ENCODE measurements at regions not wholly inside any gene's neighbourhood (a gene's known extent, or its start where the extent isn't known, plus 50 kb on each side); places are given as distances from the start of the nearest gene placed in this dataset.
"Not testable (repeated sequence)": the region's sequence is repeated elsewhere in the genome, so short reads cannot be mapped to it uniquely, and the experiment has no call there.

DNA sequence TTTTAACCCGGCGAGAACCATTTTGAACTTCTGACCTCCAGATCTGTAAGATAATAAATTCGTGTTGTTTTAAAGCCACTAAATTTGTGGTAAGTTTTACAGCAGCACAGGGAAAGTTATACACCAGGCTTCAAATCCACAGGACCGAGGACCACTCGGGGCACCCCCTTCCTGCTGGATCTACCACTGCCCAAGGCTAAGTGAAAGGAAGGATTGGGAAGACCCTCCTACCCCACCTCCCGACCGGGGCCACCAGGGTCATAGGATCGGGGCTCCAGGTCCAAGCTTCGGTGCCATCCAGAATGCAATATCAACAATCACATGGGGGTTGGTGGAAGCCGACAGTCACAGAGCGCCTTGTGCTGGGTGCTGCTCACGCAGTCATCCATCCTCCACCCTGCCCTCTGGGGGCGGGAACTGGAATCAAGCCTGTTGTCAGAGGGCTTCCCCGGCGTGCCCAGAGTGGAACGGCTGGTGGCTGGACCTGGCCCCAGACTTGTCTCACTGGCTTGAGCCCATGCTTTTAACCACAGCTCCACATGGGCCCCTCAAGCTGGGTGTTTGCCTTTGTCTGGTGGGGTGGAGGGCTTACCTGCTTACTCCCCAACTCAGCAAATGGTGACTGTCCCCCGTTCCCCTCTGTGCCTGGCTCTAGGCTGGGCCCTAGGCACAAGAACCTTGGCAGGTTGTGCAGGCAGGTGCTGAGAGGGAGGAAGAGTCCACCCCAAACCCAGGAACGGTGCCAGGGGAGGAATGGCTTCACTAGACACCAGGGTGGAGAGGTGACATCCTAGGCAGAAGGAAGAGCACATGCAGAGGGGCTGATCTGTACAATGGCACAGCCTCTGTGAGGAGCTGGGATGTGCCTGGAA is 180.3 kb upstream of the RTL1 start:
- DNase-seq = no peak

DNA sequence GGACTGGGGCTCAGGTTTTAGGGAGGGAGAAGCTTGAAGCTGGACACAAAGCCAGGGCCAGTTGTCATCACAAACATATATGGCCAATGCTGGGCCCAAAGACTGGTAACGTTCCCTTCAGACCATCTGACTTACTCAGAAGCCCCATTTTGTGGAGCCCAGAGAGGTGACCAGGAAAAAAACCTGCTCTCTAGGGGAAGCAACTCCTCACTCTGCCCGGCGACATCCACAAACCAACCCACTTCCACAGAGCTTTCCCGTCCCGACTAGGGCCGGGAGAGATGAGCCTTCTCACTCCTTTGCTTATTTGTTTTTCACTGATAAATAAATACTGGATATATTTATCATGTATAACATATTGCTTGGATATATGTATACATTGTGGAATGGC is 180.9 kb upstream of the RTL1 start:
- DNase-seq = no peak

DNA sequence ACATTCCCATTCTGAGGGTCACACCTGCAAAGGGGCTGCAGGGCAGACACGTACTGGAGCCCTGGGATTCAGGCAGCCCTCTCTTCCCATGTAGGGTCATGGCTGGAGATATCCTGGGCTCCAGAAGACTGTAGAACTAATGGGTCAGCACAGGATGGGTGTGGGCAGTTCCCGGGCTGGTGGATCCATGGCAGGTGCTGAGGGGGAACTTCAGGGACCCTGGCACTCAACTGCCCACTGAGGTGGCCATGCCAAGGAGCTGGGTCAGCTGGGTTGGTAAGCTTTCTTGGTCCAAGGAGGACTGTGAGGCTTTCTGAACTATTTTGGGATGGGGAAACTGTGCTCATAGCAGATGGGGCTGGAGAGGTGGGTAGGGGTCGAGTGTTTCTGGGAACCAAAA is 183.4 kb upstream of the RTL1 start:
- DNase-seq = no peak

DNA sequence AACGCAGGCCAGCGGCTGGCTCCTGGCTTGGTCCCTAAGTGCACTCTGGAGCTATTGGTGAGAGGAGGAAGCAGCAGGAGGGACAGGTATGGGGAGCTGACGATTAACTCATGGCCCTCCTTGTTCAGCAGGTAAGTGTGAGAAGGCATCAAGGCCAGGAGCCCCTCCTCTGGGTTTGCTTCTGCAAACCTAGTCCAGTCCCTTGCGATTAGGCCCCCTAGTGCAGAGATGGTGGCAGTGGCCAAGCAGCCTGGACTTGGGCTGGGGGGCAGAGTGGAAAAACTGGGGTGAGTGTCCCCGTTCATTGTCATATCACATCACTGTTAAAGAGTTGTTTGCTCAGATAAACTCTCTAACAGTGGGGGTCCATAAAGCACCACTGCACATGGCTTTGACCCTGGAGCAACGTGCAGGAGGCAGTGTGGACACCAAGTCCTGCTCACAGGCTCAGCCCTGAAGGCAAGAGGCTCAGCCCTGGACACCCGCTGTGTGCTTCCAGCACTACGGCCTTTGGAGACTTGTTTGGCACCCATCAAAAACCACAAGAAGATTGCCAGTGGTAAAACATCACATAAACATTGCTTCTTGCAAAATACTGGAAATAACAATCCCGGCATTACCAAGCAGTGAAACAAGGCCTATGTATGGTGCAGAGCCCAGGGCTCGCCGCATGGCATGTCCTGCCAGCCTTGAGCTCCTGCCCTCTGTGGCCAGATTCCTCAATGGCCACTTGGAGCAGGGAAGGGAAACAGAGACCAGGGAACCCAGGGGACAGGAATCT is 184.3 kb upstream of the RTL1 start:
- DNase-seq = no peak

DNA sequence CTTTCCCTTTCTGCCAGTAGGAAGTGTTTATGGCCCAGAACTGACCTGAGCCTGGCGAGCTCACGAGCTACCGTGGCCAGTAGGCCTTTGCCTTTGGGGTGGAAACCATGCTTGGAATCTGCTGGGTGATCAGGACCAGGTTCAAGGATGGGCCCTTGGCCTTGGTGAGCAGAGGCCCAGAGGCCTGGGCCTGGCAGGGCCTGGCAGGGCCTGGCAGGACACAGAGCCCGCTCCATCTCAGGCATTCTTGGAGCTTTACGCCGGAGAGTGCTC is 184.8 kb upstream of the RTL1 start:
- DNase-seq = no peak

DNA sequence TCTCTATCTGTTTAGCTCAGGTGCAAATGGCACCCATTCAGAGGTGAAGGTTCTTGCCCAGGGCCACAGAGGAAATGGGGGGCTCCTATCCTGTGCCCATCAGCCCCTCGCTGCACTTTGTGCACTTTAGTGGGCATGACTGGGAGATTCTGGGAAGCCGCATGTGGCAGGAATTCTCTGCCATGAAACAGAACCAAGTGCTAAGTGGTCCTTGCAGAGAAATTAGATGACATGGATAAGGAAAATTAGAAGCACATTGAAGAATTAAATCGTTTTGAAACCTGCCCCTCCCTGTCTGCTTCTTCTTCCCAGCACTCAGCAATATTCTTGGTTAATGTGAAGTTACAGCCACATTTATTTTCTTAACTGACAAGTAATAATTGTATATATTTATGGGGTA is 185.2 kb upstream of the RTL1 start:
- no peak for DNase-seq

DNA sequence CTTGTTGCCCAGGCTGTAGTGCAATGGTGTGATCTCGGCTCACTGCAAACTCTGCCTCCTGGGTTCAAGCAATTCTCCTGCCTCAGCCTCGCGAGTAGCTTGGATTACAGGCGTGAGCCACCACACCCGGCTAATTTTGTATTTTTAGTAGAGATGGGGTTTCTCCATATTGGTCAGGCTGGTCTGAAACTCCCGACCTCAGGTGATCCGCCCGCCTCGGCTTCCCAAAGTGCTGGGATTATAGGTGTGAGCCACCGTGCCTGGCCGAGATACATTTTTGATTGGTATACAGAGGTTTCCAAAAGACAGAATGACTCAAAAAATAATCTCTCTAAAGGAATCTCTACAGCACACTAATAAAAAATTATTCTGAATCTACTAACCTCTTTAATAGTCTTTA is 187.0 kb upstream of the RTL1 start:
- DNase-seq = not testable (repeated sequence)

DNA sequence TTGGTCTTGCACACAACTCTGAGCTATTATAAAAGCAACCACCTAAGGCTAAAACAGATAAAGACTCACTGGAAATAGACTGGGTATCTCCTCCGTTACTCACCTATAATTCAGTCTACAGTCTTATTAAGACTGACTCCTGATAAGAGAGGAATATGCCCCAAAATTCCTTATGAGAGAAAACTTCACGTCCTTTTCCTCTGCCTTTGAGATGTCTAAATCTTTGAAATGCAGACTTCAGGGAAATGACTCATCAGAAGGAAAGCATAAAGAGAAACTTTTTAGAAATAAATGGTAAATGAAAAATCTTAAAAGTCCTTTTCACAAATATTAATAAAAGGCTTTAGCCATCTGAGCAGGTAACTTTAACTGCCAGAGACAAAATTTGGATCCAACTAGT is 187.5 kb upstream of the RTL1 start:
- DNase-seq = no peak

DNA sequence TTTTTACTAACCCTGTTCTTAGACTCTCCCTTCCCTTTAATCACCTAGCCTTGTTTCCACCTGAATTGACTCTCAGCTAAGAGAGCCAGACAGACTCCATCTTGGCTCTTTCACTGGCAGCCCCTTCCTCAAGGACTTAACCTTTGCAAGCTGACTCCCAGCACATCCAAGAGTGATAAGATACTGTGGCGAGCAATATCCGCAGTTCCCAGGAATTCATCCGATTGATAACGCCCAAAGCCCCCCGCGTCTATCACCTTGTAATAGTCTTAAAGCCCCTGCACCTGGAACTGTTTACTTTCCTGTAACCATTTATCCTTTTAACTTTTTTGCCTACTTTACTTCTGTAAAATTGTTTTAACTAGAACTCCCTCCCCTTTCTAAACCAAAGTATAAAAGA is 191.4 kb upstream of the RTL1 start:
- not testable (repeated sequence) for DNase-seq

DNA sequence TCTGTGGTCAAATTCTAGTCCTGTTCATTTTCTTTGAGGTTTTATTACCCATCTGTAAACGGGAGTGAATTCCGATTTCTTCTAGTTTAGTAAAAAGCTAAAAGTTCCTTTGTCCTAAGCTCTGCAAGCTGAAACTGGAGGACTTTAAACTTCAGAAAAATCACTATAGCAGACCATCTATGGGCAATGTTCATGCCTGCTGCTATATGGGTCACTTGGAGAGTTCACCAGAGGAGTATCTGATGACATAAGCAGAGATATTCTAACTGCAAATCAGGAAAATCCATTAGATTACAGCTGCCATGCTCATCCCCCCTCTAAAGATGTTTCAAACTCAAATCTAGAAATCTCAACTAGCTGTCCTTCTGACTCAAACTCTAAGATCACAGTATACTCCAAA is 193.0 kb upstream of the RTL1 start:
- no peak for DNase-seq

DNA sequence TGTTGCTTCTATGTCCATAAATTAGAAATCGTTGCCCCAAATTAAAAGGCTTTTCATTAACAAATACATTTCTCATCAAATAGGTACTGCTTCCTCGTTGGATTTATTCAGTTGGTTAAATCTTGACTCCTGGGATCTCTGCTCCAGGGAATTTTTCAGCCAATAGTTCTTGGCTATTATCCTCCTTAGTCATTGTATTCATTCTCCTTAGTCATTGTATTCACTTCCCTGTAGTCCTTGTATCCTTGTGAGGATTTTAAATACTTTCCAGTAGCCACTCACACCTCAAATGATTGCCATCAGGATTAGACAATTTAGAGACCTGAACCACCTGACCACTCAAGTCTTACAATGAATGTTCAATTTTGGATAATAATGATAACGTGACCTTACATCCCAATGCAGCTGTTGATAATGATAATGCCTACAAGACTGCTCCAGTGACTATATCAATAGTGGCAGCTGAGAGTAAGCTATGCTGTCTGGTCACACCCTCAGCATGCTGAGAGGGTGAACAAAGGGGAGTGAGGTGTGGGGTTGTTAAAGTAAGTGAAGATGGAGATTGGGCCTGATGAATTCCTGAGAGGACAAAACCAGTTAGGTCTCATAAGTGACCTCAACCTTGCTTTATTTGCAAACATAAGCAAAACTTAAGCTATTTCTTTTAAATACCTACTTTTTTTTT is 193.7 kb upstream of the RTL1 start:
- DNase-seq = no peak

DNA sequence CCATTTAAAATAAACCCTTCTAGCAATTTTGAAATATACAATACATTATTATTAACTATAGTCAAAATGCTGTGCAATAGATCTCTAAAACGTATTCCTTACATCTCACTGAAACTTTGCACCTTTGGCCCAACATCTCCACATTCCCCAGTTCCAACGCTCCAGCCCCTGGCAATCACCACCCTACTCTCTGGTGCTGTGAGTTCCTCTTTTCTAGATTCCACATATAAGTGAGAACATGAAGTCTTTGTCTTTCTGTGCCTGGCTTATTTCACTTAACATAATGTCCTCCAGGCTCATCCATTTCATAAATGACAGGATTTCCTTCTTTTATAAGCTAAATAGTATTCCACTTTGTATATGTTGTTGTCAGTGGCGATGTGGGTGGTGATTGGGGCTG is 194.7 kb upstream of the RTL1 start:
- DNase-seq = no peak

DNA sequence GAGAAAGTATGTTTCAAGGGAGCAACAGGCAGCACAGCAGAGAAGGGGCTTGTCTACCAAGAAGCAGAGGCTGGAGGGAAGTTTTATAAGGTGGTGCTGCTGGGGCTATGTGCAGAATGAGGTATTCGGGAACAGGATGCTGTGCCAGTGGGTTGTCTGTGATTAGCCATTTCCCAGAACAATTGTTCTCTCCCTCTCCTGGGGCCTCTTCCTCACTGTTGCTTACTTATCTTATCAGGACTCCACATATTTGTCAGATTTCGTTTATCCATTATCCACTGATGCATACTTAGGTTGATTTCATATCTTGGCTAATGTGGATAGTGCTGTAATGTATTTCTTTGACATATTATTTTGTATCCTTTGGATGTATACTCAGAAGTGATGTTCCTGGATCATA is 195.1 kb upstream of the RTL1 start:
- no peak for DNase-seq

DNA sequence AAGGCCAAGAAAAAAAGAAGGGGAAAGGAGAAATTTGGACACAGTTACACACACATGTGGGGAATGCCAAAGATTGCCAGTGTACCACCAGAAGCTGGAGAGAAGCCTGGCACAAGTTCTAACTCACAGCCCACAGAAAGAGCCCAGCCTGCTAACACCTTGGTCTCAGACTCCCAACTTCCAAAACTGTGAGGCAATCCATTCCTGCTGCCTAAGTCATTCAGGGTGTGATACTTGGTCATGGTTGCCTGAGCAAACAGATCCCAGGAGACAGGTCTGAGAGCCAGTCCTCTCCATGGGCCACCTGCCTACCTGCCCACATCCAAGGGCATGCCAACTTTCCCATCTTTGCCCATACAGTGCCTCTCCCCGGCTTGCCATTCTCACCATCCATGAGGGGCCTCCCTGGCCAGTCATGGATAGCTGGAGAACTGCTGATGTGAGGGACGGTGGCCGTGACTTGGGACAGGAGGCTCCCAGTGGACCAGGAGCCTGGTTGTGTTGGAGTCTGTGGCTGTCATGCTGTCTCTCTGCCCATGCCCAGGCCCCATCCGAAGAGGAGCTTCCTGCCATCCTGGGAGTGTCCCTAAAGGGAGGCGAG is 198.0 kb upstream of the RTL1 start:
- no peak for DNase-seq

DNA sequence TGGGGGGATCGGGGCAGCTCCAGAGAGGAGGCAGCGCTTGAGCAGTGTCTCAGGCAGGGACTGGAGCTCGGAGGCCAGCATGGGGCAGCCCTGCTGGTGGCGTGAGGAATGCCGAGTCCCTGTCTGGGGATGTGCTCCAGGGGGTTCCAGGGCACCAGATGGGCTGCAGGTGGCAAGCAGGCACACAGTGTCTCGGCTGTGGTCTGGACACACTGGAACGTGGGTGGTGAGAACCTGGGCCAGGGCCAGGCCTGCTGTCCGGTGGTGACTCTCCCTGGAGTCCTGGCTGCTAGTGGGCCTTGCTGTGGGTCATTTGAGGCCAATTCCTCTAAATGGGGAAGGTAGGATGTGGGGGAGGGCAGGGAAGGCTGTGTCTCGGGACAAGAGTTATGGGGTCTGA is 199.4 kb upstream of the RTL1 start:
- no peak for DNase-seq

DNA sequence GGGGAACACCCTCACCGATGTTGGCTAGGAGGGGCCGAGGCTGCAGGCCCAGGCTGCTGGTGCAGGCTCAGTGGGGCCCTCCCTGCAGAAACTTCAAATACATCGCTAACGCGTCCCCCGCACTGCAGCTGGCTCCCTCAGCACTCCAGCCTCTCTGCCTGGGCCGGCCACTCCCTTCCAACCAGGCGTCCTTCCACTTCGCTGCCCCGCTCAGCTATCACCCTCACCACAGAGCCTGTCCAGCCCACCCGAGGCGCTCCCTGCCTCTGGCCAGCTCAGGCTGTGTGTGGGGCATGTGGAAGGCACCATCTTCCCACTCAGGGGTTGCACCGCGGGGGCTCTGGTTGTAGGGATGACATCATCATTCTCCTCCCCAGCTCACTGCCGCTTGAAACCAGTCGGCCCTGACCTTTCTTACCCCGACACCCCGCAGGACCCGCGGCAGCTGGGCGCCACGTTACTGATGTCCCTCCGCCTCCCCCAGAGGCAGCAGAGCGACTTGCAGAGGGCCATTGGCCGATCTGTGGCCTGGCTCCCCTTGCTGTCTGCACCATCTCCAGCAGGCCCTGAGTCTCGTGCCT is 199.9 kb upstream of the RTL1 start:
- no peak for DNase-seq

DNA sequence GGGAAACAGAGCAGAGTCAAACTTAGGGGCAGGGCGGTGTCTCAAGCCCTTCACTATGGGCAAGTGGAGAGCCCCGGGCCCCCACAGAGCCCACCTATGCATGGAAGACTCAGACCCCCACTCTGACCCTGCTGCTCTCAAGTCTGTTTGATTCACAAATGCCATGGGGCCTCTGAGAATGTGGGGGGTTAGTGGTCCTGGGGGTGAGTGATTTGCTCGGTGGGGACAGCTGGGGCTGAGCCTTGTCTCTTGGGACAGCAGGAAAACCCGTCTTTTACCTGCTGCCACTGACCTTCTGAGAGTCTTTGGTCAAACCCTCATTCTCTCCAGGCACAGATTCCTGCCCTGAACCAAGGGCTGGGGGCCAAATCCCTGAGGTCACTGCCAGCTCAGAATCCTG is 201.0 kb upstream of the RTL1 start:
- no peak for DNase-seq

DNA sequence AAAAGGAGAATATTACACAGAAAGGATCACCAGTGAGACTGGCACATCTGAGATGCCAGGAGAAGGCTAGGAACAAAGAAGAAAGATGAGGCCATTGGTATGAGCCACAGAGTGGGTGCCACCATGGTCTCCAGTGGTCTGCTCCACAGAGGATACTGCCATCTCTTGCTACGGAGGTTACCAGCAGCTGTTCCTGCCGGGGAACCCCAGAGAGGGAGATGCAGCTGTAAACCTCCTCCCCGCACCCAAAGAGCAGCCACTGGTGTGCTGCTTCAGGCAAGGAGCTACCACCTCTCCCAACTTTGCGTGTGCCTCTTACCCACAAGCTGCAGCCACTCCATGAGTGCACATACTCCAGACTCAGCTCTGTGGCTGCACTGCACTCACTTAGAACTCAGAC is 201.5 kb upstream of the RTL1 start:
- DNase-seq = no peak

DNA sequence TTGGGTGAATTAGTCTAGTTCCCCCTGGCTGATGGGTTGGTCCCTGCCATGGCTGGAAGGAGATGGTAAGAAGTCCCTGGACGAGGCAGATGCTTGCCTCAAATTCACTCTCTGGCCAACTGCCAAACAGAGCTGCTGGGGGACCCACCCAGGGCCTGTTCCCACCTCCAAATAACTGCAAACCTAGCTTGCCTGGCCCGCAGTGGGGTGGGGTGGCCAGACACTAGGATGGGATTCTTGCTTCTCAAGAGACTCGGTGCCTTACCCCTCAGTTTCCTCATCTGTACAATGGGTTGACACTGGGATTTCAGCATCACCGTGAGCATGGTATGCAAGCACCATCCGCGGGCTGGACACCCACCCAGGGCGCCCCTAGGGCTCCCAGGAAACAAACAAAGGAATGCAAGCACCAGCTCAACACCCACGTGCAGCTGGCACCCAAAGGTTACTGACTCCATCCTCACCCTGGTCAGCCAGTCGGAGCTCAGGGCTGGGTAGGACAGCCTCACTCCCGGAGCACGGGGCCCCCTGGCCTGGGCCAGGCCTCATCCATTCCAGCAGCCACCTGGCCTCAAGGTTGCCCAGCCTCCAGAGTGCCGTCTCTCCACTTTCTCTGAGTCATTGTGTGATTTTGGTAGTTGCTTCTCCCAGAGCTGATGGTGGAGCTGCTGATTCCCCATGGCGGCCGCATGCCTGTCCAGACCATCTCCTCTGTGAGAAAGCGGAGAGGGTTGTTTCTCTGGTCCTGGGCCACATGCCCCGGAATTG is 205.2 kb upstream of the RTL1 start:
- DNase-seq = no peak

DNA sequence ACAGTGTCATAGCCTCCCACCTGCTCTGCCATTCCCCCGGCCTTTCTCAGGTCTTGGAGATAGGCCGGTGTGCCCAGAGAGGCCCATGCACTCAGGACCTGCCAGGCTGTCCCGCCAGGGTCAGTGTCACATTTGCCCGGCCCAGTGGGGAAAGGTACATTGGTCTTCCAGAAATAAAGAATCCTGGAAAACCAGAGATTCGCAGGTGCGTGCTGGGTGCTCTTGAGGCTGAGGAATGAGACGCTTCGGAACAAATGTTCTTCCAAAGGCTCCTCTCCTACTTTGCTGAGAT is 205.8 kb upstream of the RTL1 start:
- DNase-seq = no peak

DNA sequence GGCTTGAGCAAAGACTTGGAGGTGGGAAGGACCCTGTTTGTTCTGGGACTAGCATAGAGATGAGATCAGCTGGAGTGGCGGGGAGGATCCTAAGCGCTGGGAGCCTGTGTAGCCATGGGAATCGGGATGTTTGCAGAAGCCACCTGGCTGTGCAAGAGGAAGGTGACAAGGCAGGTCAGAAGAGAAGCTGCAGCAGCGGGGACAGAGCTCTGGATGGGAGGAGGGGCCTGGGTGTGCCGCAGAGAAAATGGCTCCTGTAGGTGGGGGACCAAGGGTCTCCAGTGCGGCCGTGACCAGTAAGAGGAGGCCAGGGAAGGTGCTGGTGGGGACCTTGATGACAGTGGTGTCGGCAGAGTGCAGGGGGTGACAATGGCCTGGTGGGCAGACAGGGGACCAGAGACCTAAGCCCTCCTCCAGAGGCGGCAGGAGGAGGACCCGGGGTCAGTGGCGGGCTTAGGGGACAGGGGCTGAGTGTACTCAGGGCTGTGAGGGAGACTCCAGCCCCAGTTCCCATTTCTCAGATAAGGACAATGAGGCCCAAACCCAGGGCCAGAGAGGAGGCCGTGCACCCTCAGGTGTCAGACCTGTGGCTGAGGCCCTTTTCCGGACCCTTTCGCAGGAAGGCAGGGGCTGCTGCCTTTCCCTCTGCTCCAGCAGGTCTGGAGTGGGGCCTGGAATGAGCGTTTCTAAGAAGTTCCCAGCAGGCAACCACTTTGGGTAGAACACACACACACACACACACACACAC is 206.6 kb upstream of the RTL1 start:
- no peak for DNase-seq
